NCI-H1694 (cell line): ENCODE measurements at regions not wholly inside any gene's neighbourhood (a gene's known extent, or its start where the extent isn't known, plus 50 kb on each side); places are given as distances from the start of the nearest gene placed in this dataset.

Experiments
- DNase-seq: peaks from one replicate; lab custom pipeline; 2025; lab: John Stamatoyannopoulos, UW

DNA sequence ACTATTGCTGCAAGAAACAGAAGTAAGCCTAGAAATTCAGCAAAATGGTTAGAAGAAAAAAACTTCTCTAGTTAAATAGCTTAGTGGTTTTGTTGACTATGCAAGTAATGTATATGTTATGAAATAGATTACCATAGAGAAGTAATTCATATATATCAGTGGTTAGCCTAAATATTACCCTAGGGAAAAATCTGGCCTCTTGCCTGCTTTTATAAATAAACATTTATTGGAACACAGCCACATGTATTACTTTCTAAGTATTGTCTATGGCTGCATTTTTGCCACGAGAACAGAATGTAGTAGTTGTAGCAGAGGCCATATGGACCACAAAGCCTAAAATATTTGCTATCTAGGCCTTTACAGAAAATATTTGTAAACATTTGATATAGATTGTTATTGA lies 1471.7 kb upstream of the PRR20A start:
- DNase-seq: no peak

DNA sequence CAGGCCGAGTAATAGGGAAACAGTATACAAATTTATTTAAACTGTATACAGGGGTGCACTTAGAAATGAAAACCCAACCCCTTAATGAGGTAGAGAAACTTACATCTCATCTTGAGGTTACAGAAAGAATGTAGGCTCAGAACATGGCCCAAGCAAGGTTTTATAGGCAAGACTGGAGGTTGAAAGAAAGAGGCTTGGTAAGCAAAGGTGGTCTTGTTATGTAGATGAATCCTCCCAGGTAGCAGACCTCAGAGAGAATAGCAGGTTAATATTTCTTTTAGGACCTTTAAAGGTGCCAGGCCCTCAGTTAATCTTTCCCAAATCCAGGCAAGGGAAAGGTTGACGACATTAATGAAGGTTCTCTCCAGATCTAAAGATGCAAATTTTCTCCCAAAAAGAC lies 1466.8 kb upstream of the PRR20A start:
- DNase-seq: no peak

GRCh38 chr13:55682776-55683175 lies 1457.9 kb upstream of the PRR20A start:
- no peak for DNase-seq

DNA sequence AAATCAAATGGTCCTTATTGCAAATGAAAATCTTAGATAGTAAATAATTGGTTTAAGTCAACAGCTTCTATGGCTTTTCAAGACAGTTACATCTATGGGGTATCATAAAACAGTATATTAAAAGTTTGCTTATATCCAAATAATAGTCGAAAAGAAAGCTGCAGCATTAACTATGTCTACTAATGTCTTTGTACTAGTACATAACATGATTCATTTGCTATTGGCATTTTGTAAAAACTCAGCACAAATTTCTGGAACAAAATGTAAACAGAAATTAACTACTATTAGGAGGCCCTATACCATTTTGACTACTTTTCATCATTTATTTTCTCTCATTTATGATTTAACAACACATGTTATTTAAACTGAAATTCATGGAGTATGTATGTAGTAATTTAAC lies 1435.2 kb upstream of the PRR20A start:
- no peak for DNase-seq

DNA sequence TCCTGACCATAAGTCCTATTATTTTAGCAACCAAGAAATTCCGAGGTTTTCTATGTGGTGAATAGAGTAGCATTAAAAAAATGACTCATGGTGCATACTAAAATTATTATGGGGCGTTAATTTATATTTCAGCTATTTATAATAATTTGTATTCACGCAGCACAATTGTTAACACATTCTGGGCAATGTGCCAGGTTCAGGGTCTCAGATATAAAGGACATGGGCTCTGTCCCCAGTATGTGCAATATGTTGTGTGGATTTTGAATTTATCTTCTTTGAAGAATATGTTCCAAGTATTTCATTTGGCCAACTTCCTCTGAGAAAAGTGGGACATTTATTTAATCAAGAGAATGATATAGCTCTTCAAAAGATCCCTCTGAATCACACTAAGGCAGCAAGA lies 1434.7 kb upstream of the PRR20A start:
- DNase-seq: no peak

DNA sequence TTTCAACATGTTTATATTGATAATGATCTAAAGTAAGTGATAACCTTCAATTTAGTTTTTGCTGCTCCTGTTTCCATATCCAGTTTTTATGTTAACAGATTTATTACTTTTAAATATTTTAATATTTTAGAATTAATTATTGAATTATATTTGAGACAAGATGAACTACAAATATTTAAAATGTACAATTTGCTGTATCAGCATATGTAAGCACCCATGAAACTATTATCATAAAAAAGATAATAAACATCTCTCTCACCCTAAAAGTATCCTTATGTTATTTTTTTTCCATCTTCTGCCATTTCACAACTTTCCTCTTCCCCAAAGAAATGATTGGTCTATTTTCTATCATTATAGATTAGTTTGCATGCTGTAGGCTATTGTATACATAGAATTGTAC lies 1426.6 kb upstream of the PRR20A start:
- no peak for DNase-seq

DNA sequence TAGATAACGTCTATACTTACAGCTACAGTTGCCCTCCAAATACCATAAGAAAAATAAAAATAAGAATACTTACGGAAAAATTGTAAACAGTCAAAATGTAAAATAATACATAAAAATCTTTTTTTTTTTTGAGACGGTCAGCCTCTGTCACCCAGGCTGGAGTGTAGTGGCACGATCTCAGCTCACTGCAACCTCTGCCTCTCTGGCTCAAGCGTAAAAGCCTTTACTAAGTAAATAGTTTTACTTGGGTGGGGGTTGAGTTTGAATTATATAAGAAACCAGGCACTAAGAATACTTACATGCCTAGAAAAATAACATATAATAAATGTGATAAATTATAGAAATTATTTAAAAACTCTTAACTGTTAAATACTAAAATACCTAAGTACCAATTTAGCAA lies 1413.0 kb upstream of the PRR20A start:
- no peak for DNase-seq

GRCh38 chr13:55728247-55728646 lies 1412.5 kb upstream of the PRR20A start:
- no peak for DNase-seq

DNA sequence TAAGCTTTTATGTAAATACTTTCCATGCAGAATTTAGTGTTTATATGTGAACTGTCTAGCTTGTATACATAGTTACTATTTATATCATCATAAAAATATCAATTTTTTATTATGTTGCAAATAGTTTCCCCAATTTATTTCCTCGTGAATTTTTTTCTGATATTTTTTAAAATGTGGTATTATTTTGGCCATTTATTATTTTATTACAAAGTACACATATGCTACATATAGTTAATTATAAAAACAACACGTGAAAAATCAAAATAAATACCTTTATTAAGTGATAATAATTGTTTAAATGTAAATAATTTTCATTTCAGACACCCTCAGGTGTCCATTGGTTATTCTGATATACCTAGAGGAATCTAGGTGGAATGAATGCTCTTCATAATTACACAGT lies 1394.9 kb upstream of the PRR20A start:
- no peak for DNase-seq

GRCh38 chr13:55761986-55762385 lies 1378.7 kb upstream of the PRR20A start:
- DNase-seq: no peak

DNA sequence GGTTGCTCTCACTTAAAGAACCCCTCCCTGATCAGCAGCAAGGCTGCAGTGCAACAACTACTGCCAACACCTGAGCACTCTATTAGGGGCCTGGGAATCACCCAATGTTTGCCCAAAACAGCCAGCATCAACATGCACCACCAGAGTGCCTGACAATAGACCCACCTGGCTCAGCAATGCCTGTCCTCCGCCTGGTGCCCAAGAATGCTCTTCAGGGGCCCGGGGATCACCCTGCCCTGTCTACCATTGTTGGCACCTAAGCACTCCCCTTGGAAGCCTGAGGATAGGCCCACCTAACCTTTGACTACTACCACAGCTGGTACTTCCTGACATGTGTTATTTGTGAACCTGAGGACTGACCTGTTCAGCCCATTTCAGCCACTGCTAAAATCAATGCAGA lies 1363.1 kb upstream of the PRR20A start:
- no peak for DNase-seq

DNA sequence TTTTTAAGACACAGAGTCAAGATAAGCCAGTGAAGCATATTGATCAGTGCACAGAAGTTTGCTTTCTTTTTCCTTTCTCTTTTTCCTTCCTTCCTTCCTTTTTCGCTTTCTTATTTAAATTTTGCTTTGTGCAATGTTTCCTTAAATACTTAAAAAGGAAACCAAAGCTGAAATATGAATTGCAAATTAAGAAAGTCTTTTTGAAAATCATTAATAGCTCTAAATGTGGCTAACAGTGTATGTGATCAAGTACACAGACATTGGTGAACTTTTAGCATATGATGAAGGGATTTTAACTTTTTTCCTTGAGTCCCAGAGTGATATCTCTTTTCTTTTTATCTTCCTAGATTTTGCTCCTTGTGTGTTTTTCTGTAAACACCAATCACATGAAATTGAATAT lies 1356.9 kb upstream of the PRR20A start:
- no peak for DNase-seq

GRCh38 chr13:55788548-55788947 lies 1352.2 kb upstream of the PRR20A start:
- DNase-seq: no peak

DNA sequence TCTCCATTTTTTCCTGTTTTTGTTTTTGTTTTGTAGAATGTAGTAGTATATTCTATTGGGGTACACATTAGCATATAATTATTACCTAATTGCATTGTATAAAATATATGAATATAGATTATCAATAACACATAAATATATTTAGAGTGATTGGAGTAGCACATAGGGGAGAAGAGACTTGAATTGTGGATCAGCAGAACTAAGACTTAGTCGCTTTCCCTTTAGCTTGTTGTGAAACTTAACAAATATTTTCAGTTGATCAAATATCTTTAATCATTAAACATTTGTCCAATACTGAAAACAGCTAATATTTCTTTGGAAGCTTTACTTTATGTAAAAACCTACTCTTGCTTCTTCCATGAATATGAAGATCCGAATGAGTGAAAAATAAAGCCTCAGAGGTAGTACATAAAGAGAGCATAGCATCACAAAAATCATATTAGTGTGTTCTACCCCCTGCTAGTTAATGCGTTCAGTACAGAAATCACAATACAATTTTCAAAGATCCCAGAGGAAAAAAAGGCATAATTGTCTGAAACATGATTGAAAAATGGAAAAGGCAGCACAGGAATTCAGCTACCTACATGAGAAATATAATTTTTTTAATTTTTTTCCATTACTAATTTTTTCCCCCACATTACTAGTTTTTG lies 1348.0 kb upstream of the PRR20A start:
- DNase-seq: no peak

GRCh38 chr13:55815458-55816033 lies 1325.2 kb upstream of the PRR20A start:
- DNase-seq: no peak

DNA sequence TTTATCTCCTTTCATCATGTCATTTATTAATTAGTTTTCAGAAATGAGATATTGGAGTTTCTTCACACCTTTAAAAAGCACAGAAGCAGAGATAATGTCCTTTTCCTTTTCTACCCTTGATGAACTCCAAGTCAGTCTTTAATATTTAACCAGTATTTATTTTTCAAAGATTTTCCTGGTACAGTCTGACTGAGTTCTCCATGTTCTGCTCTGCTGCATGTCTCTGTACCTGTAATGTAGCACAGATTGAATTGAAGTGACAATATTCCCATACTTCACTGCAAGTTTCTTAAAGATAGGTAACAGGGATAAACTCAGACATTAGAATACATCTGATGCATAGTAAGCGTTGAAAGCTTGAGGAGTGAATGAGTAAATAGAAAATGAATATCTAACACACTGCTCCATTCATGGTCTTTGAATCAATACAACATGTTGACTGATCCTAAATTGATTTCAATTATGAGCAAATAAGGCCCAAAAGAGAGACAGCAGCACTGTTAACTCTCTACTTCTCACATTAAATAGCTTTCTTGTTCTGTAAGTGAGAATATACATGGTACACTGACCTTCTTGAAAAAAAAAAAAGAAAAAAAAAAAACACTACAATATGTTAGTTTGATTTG lies 1323.6 kb upstream of the PRR20A start:
- no peak for DNase-seq

DNA sequence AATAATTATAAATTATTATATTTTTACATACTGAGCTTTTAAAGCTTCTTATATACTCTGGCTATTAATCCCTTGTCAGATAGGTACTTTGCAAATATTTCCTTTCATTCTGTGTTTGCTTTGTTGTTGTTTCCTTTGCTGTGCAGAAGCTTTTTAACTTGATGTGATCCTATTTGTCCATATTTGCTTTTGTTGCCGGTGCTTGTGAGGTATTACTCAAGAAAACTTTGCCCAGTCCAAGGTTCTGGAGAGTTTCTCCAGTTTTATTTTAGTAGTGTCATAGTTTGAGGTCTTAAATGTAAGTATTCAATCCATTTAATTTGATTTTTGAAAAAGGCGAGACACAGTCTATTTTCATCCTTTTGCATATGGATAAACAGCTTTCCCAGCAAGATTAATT lies 1319.9 kb upstream of the PRR20A start:
- DNase-seq: no peak

- no peak for DNase-seq
These were observed 1271.1 kb upstream of the PRR20A start for GRCh38 chr13:55869648-55870047.

- no peak for DNase-seq
These were observed 1253.2 kb upstream of the PRR20A start for GRCh38 chr13:55887561-55887960.

DNA sequence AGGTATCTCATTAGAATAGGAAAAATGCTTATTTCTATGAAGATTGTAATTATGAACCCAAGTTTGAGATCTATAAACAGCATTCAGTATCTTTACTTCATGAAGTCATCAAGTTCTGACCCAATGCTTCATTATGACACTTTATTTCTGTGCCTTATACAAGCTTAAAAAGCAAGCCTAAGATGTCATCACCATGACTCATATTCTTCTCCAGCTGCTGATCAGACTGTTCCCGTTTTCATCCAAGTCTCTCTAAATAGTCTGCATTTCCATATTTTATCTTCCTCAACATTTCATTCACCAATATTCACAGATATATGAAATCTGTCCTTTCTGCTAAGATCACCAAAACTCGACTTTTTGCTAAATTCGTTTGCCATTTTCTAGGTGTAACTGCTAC lies 1247.2 kb upstream of the PRR20A start:
- DNase-seq: no peak

GRCh38 chr13:55937180-55937579 lies 1203.5 kb upstream of the PRR20A start:
- no peak for DNase-seq

- no peak for DNase-seq
These were observed 1192.5 kb upstream of the PRR20A start for GRCh38 chr13:55948175-55948574.

DNA sequence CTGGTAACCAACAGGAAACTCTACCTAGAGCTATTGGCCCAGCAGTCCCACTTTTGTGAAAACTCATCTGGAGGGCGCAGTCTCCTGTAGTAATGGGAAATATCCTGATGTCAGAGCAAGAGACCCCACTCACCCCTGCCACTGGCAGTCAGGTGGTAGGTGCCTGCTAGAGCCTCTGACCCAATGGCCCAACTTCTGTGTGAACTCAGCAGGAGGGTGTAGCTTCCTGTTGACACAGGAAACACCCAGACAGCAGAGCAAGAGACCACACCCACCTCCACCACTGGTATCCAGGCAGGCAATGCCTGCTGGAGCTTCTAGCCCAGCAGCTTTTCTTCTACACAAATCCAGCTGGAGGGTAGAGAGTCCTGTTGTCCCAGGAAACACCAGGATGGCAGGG lies 1176.8 kb upstream of the PRR20A start:
- DNase-seq: no peak

- DNase-seq: no peak
These were observed 1173.7 kb upstream of the PRR20A start for GRCh38 chr13:55967055-55967454.
